B cell (primary cell): ENCODE measurements at regions not wholly inside any gene's neighbourhood (a gene's known extent, or its start where the extent isn't known, plus 50 kb on each side); places are given as distances from the start of the nearest gene placed in this dataset.

ENCODE experiments used
- EZH2 ChIP-seq: IDR thresholded peaks from 2 replicates; pipeline ENCODE4 v1.6.1; 2012; ENCODE audit warnings: borderline replicate concordance, low read depth, mild to moderate bottlenecking, moderate library complexity, low read length; ENCODE audit not compliant: insufficient read depth, poor library complexity, severe bottlenecking
- TF ChIP-seq, protein P1 (sequence below): fragments of 200-600 bp; IDR thresholded peaks from one replicate; pipeline ENCODE4 v1.8.0; 2022; ENCODE audit warnings: antibody characterized with exemption, mild to moderate bottlenecking

DNA sequence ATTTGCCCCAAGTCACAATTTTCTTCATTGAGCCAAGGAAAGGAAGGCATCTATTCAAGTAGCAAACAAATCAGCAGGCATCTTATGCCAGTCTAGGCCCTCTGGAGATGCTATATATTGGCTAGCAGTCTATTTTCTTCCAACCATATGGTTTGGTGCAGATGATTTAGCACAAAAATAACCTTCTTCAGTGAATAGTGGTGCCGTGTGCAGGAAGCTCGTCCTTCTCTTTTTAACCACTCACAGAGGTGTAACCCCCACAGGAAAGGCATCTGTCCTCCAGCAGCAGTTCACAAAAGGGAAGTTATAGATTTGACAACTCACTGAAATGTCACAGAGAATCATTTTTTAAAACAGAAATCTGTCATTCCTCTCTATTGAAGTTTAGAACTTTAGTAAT lies 445.7 kb upstream of the SYT1 start:
- no peak for TF ChIP-seq EZH2
- TF ChIP-seq, protein P1, sequence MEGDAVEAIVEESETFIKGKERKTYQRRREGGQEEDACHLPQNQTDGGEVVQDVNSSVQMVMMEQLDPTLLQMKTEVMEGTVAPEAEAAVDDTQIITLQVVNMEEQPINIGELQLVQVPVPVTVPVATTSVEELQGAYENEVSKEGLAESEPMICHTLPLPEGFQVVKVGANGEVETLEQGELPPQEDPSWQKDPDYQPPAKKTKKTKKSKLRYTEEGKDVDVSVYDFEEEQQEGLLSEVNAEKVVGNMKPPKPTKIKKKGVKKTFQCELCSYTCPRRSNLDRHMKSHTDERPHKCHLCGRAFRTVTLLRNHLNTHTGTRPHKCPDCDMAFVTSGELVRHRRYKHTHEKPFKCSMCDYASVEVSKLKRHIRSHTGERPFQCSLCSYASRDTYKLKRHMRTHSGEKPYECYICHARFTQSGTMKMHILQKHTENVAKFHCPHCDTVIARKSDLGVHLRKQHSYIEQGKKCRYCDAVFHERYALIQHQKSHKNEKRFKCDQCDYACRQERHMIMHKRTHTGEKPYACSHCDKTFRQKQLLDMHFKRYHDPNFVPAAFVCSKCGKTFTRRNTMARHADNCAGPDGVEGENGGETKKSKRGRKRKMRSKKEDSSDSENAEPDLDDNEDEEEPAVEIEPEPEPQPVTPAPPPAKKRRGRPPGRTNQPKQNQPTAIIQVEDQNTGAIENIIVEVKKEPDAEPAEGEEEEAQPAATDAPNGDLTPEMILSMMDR, result no peak
